HL-60 (cell line): ENCODE measurements at regions not wholly inside any gene's neighbourhood (a gene's known extent, or its start where the extent isn't known, plus 50 kb on each side); places are given as distances from the start of the nearest gene placed in this dataset.

Experiments
- DNase-seq, 2 experiments: peaks; one replicate each; pipeline ENCODE4 v3.0.0-alpha.2; 2010 to 2020; ENCODE audit warnings: low read depth in 1 of 2, low spot score in 1 of 2
- H3K27ac ChIP-seq: fragments of 250-450 bp; sonication (Bioruptor Pico); replicated peaks from 2 replicates; pipeline ENCODE4 v1.5.1; 2020; ENCODE audit warnings: mild to moderate bottlenecking, moderate library complexity
- H3K27me3 ChIP-seq: fragments of 250-450 bp; sonication (Bioruptor Pico); 2 replicates; pipeline ENCODE4 v1.5.1; 2021; ENCODE audit warnings: mild to moderate bottlenecking, moderate library complexity; ENCODE audit not compliant: insufficient read depth, poor library complexity, severe bottlenecking
- H3K4me3 ChIP-seq: replicated peaks from 2 replicates; pipeline ENCODE4 v1.5.1; 2011; ENCODE audit warnings: mild to moderate bottlenecking, control low read depth, low read length; ENCODE audit not compliant: insufficient read depth
- CTCF ChIP-seq: IDR thresholded peaks from one replicate; pipeline ENCODE4 v1.5.1; 2011; ENCODE audit warnings: low read length, control low read depth, inconsistent platforms; ENCODE audit not compliant: insufficient read depth
- GABPA ChIP-seq: IDR thresholded peaks from 2 replicates; pipeline ENCODE4 v1.6.1; 2012; ENCODE audit warnings: low read depth
- POLR2AphosphoS5 ChIP-seq: IDR thresholded peaks from 2 replicates; pipeline ENCODE4 v1.6.1; 2012; ENCODE audit warnings: low read depth
- REST ChIP-seq: IDR thresholded peaks from 2 replicates; pipeline ENCODE4 v1.6.1; 2012; ENCODE audit warnings: low read depth; ENCODE audit not compliant: insufficient replicate concordance
- SPI1 ChIP-seq: IDR thresholded peaks from 2 replicates; pipeline ENCODE4 v1.6.1; 2012; ENCODE audit warnings: low read depth, mild to moderate bottlenecking, borderline replicate concordance

- DNase-seq: no peak
- Histone ChIP-seq H3K27me3 (no peaks in the 10 kb centered on the region), H3K4me3 (no peak overlapping the region), H3K27ac (no peak overlapping the region)
- TF ChIP-seq CTCF (no peak), REST (no peak), GABPA (no peak), SPI1 (no peak), POLR2AphosphoS5 (no peak)
Measured at GRCh38 chr12:105561546-105562198, 231.2 kb downstream of the C12orf75 start.

GRCh38 chr12:105562199-105562971 is 231.9 kb downstream of the C12orf75 start:
- no peak overlapping the region for H3K4me3 ChIP-seq
- H3K27me3 ChIP-seq: no peaks in the 10 kb centered on the region
- no peak overlapping the region for H3K27ac ChIP-seq
- DNase-seq: no peak
- TF ChIP-seq GABPA (no peak), SPI1 (no peak), REST (no peak), POLR2AphosphoS5 (no peak), CTCF (no peak)

- Histone ChIP-seq H3K4me3 (no peak overlapping the region), H3K27ac (no peak overlapping the region), H3K27me3 (no peaks in the 10 kb centered on the region)
- no peak for DNase-seq
- TF ChIP-seq GABPA (no peak), POLR2AphosphoS5 (no peak), SPI1 (no peak), REST (no peak), CTCF (no peak)
Measured at GRCh38 chr12:105567061-105567460, 236.6 kb downstream of the C12orf75 start.
